UCSD-AML1 (cell line): ENCODE measurements at regions not wholly inside any gene's neighbourhood (a gene's known extent, or its start where the extent isn't known, plus 50 kb on each side); places are given as distances from the start of the nearest gene placed in this dataset.

Experiments used
- DNase-seq: peaks from one replicate; lab custom pipeline; 2025; ENCODE audit not compliant: unreplicated experiment; lab: John Stamatoyannopoulos, UW

- no peak for DNase-seq
Observed at GRCh38 chr10:4095166-4095917, 310.3 kb upstream of the KLF6 start.

- no peak for DNase-seq
Observed at GRCh38 chr10:4094751-4095150, 309.7 kb upstream of the KLF6 start.

GRCh38 chr10:4093438-4093837, 308.4 kb upstream of the KLF6 start:
- DNase-seq: no peak

- DNase-seq: no peak
Observed at GRCh38 chr10:4088354-4089066, 303.5 kb upstream of the KLF6 start.

GRCh38 chr10:4086131-4086898, 301.3 kb upstream of the KLF6 start:
- no peak for DNase-seq

GRCh38 chr10:4083509-4084003, 298.5 kb upstream of the KLF6 start:
- DNase-seq: no peak

- no peak for DNase-seq
Observed at GRCh38 chr10:4082861-4083260, 297.9 kb upstream of the KLF6 start.

- DNase-seq: no peak
Observed at GRCh38 chr10:4081685-4082111, 296.7 kb upstream of the KLF6 start.

- no peak for DNase-seq
Observed at GRCh38 chr10:4080225-4080805, 295.3 kb upstream of the KLF6 start.

- DNase-seq: no peak
Observed at GRCh38 chr10:4079803-4080202, 294.8 kb upstream of the KLF6 start.

GRCh38 chr10:4077804-4078203, 292.8 kb upstream of the KLF6 start:
- DNase-seq: no peak

- DNase-seq: no peak
Observed at GRCh38 chr10:4076983-4077382, 292.0 kb upstream of the KLF6 start.

GRCh38 chr10:4075443-4075842, 290.4 kb upstream of the KLF6 start:
- DNase-seq: no peak

GRCh38 chr10:4074545-4075407, 289.8 kb upstream of the KLF6 start:
- DNase-seq: no peak

GRCh38 chr10:4073912-4074311, 288.9 kb upstream of the KLF6 start:
- no peak for DNase-seq

- no peak for DNase-seq
Observed at GRCh38 chr10:4070921-4071660, 286.1 kb upstream of the KLF6 start.

- DNase-seq: no peak
Observed at GRCh38 chr10:4070184-4070583, 285.2 kb upstream of the KLF6 start.

- no peak for DNase-seq
Observed at GRCh38 chr10:4069491-4069890, 284.5 kb upstream of the KLF6 start.

- DNase-seq: no peak
Observed at GRCh38 chr10:4068629-4069028, 283.6 kb upstream of the KLF6 start.
